ENCODE measurements at regions not wholly inside any gene's neighbourhood (a gene's known extent, or its start where the extent isn't known, plus 50 kb on each side); places are given as distances from the start of the nearest gene placed in this dataset.

DNA sequence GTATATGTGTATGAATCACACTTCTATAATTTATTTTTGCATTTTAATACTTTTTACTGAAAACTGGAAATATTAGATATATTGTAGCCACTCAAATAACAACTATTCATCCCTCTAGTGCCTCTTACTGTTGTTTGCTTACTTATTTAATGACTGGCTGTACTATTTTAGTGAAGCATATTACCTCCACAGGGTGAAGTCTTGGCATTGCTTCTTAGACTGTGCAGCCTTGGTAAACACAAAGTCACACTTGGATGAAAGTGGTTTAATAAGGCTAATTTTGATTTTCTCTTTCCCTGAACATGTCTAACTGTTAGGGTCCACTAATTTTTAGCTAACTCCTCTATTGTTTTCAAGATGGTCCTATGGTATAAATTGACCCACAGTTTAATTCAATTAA lies 1043.2 kb upstream of the ADGRB3 start:
- intact Hi-C loops (cut with micrococcal nuclease): no loop called here
- H3K27ac ChIP-seq (replicated peaks): no peak overlapping the region
- H3K9me3 ChIP-seq (replicated peaks): peaks cover 39% of the 10 kb centered on the region
- no peaks in the 10 kb centered on the region for H3K36me3 ChIP-seq
- no peaks in the 10 kb centered on the region for H3K27me3 ChIP-seq (ENCODE audit: low read depth)
- H3K4me1 ChIP-seq: no peaks in the 10 kb centered on the region
- TF ChIP-seq, protein P1, sequence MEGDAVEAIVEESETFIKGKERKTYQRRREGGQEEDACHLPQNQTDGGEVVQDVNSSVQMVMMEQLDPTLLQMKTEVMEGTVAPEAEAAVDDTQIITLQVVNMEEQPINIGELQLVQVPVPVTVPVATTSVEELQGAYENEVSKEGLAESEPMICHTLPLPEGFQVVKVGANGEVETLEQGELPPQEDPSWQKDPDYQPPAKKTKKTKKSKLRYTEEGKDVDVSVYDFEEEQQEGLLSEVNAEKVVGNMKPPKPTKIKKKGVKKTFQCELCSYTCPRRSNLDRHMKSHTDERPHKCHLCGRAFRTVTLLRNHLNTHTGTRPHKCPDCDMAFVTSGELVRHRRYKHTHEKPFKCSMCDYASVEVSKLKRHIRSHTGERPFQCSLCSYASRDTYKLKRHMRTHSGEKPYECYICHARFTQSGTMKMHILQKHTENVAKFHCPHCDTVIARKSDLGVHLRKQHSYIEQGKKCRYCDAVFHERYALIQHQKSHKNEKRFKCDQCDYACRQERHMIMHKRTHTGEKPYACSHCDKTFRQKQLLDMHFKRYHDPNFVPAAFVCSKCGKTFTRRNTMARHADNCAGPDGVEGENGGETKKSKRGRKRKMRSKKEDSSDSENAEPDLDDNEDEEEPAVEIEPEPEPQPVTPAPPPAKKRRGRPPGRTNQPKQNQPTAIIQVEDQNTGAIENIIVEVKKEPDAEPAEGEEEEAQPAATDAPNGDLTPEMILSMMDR (IDR thresholded peaks at IDR 0.05; ENCODE audit: borderline replicate concordance): no peak
- no peak for DNase-seq
- no peak overlapping the region for H3K4me3 ChIP-seq

DNA sequence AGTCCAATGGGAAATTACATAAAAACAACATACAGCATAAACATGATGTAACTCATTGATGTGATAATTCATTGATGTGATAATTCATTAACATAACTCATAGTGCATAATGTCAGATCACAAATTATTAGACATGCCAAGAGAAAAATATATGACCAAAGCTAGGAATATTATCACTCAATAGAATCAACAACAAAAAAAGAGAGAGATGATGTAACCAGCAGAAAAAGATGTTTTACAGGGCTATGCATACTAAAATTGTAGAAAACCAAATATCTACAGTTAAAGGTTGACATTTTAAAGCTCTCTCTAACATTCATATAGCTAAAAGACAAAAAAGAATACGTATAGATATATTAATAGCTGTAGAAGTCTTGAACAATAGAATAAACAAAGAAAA lies 1067.2 kb upstream of the ADGRB3 start:
- TF ChIP-seq, protein P1 (IDR thresholded peaks at IDR 0.05; ENCODE audit: borderline replicate concordance): no peak
- H3K4me1 ChIP-seq: no peaks in the 10 kb centered on the region
- no peaks in the 10 kb centered on the region for H3K36me3 ChIP-seq
- no peak for DNase-seq
- no peaks in the 10 kb centered on the region for H3K27me3 ChIP-seq (ENCODE audit: low read depth)
- intact Hi-C loops (cut with micrococcal nuclease): no loop called here
- H3K27ac ChIP-seq (replicated peaks): no peak overlapping the region
- peaks cover 9% of the 10 kb centered on the region for H3K9me3 ChIP-seq (replicated peaks)
- no peak overlapping the region for H3K4me3 ChIP-seq

DNA sequence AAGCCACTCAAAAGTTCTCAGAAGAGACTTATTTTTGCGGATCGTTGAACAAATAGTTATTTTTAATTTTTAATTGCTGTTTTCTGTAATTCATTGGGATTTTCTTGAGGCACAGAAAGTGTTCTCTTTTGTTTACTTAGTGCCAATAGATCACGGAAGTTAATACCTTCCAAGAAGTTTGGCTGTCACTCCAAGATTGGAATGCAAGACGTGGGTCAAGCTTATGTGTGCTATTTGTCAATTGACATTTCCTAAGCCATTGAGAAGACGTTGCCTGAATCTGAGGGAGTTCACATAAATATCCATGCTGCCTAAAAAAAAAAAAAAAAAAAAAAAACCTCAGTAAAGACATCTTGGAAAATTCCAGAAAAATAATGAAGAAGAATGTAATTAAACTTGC lies 1071.4 kb upstream of the ADGRB3 start:
- Histone ChIP-seq H3K27me3 (ENCODE audit: low read depth) (no peaks in the 10 kb centered on the region), H3K4me1 (no peaks in the 10 kb centered on the region), H3K4me3 (no peak overlapping the region), H3K36me3 (no peaks in the 10 kb centered on the region), H3K27ac (replicated peaks) (no peak overlapping the region), H3K9me3 (replicated peaks) (no peaks in the 10 kb centered on the region)
- TF ChIP-seq, protein P1 (IDR thresholded peaks at IDR 0.05; ENCODE audit: borderline replicate concordance): no peak
- DNase-seq: no peak
- intact Hi-C loops (cut with micrococcal nuclease): no loop called here

DNA sequence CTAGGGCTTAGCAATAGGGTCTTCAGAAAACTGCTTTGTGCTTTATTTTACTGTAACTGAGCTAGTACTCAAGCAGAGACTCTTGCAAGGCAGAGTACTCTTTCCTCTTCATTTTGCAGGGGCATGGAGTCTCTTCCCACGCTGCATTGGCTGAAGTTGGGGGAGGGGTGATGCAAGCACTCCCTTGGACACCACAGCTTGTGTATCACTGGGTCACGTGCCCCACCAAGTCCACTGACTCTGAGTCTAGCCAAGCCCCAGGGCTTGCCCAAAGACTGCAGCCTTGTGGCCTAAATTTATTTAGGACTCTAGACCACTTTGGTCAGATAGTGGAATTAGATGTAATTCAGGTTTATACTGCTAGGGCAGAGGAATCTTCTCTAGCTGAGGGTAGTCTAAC lies 1075.0 kb upstream of the ADGRB3 start:
- no peaks in the 10 kb centered on the region for H3K27me3 ChIP-seq (ENCODE audit: low read depth)
- no peak overlapping the region for H3K4me3 ChIP-seq
- no peaks in the 10 kb centered on the region for H3K36me3 ChIP-seq
- H3K9me3 ChIP-seq (replicated peaks): peaks cover 6% of the 10 kb centered on the region
- H3K27ac ChIP-seq (replicated peaks): no peak overlapping the region
- DNase-seq: no peak
- H3K4me1 ChIP-seq: no peaks in the 10 kb centered on the region
- intact Hi-C loops (cut with micrococcal nuclease): no loop called here
- TF ChIP-seq, protein P1 (IDR thresholded peaks at IDR 0.05; ENCODE audit: borderline replicate concordance): no peak

DNA sequence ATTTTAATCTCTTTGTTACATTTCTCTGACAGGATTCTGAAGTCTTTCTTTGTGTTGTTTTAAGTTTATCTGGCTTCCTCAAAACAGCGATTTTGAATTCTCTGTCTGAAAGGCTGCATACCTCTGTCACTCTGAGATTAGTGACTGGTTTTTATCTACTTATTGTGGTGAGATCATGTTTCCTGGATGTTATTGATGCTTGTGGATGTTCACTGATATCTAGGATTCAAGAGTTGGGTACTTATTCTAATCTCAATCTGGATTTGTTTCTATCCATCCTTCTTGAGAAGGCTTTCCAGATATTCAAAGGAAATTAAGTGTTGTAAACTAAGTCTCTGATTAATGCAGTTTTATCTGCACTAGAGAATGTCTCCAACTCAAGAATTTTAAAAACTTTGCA lies 1076.1 kb upstream of the ADGRB3 start:
- H3K36me3 ChIP-seq: no peaks in the 10 kb centered on the region
- intact Hi-C loops (cut with micrococcal nuclease): no loop called here
- no peak for DNase-seq
- H3K4me3 ChIP-seq: no peak overlapping the region
- no peaks in the 10 kb centered on the region for H3K4me1 ChIP-seq
- no peaks in the 10 kb centered on the region for H3K27me3 ChIP-seq (ENCODE audit: low read depth)
- peaks cover 10% of the 10 kb centered on the region for H3K9me3 ChIP-seq (replicated peaks)
- TF ChIP-seq, protein P1 (IDR thresholded peaks at IDR 0.05; ENCODE audit: borderline replicate concordance): no peak
- H3K27ac ChIP-seq (replicated peaks): no peak overlapping the region

Data from left ventricle myocardium inferior (tissue), 1 donor.